ENCODE measurements at regions not wholly inside any gene's neighbourhood (a gene's known extent, or its start where the extent isn't known, plus 50 kb on each side); places are given as distances from the start of the nearest gene placed in this dataset.

- TF ChIP-seq EZH2 (IDR thresholded peaks at IDR 0.05; ENCODE audit: borderline replicate concordance, insufficient read depth, low read depth, low read length, poor library complexity, severe bottlenecking) (no peak), CTCF (IDR thresholded peaks at IDR 0.05) (no peak)
- H3K4me1 Mint-ChIP-seq = no peaks in the 10 kb centered on the region
- H3K9me3 ChIP-seq (ENCODE audit: control extremely low read depth in 1 of 3, control insufficient read depth in 2 of 3, insufficient read depth in 1 of 3, low read length in 2 of 3) = peaks cover 0 to 3% (median 2%) of the 10 kb centered on the region in 3 donors
- intact Hi-C loops (cut with micrococcal nuclease) = no loop called here
- no peak for ATAC-seq (ENCODE audit: low read depth)
- no peak overlapping the region for H3K4me3 Mint-ChIP-seq
- H3K27ac ChIP-seq (ENCODE audit: low read length in 2 of 2) = no peak overlapping the region
- H3K27me3 ChIP-seq (replicated peaks in 1 of 4; ENCODE audit: control extremely low read depth in 1 of 4, control insufficient read depth in 3 of 4, insufficient read depth in 4 of 4, low read length in 3 of 4) = no peaks in the 10 kb centered on the region
- ChIA-PET POLR2A (no interaction called here), CTCF (no interaction called here)
- H3K4me1 ChIP-seq (ENCODE audit: control insufficient read depth in 2 of 2, insufficient read depth in 2 of 2, low read length in 2 of 2) = no peaks in the 10 kb centered on the region
- H3K27ac Mint-ChIP-seq = no peak overlapping the region
- H3K79me2 ChIP-seq (ENCODE audit: control insufficient read depth, insufficient read depth, low read length) = no peaks in the 10 kb centered on the region
- H3K36me3 ChIP-seq (replicated peaks in 1 of 2; ENCODE audit: control extremely low read depth in 1 of 2, control insufficient read depth in 1 of 2, extremely low read depth in 1 of 2, insufficient read depth in 2 of 2, low read length in 1 of 2) = no peaks in the 10 kb centered on the region
- WGBS (ENCODE audit: insufficient coverage) = 0% methylated on average over 1 of the region's 2 CpGs
- no peaks in the 10 kb centered on the region for H4K20me1 ChIP-seq (ENCODE audit: control insufficient read depth, insufficient read depth, low read length, poor library complexity, severe bottlenecking)
- H2AFZ ChIP-seq (ENCODE audit: insufficient read depth, low read depth, low read length, poor library complexity, severe bottlenecking) = no peak overlapping the region
- no peak overlapping the region for H3K9ac ChIP-seq (ENCODE audit: low read length)
- DNase-seq = no peak
- no peak overlapping the region for H3K4me3 ChIP-seq (ENCODE audit: control extremely low read depth in 1 of 5, extremely low read depth in 1 of 5, insufficient read depth in 1 of 5, low read depth in 2 of 5, low read length in 4 of 5)
- H3K4me2 ChIP-seq (replicated peaks; ENCODE audit: low read depth, low read length, poor library complexity, severe bottlenecking) = no peak overlapping the region
- no peaks in the 10 kb centered on the region for H3K27me3 Mint-ChIP-seq
- H3K9me3 Mint-ChIP-seq (ENCODE audit: insufficient read depth) = no peaks in the 10 kb centered on the region
These were observed 110.4 kb upstream of the NAV3 start for GRCh38 chr12:77720258-77720657.

GRCh38 chr12:77710209-77710608 is 120.5 kb upstream of the NAV3 start:
- Histone ChIP-seq H2AFZ (ENCODE audit: insufficient read depth, low read depth, low read length, poor library complexity, severe bottlenecking) (no peak overlapping the region), H3K9ac (ENCODE audit: low read length) (no peak overlapping the region), H3K4me1 (ENCODE audit: control insufficient read depth in 2 of 2, insufficient read depth in 2 of 2, low read length in 2 of 2) (no peaks in the 10 kb centered on the region), H3K27me3 (replicated peaks in 1 of 4; ENCODE audit: control extremely low read depth in 1 of 4, control insufficient read depth in 3 of 4, insufficient read depth in 4 of 4, low read length in 3 of 4) (no peaks in the 10 kb centered on the region), H3K4me2 (replicated peaks; ENCODE audit: low read depth, low read length, poor library complexity, severe bottlenecking) (no peak overlapping the region), H3K4me3 (ENCODE audit: control extremely low read depth in 1 of 5, extremely low read depth in 1 of 5, insufficient read depth in 1 of 5, low read depth in 2 of 5, low read length in 4 of 5) (no peak overlapping the region), H3K79me2 (ENCODE audit: control insufficient read depth, insufficient read depth, low read length) (no peaks in the 10 kb centered on the region), H3K9me3 (ENCODE audit: control extremely low read depth in 1 of 3, control insufficient read depth in 2 of 3, insufficient read depth in 1 of 3, low read length in 2 of 3) (no peaks in the 10 kb centered on the region), H4K20me1 (ENCODE audit: control insufficient read depth, insufficient read depth, low read length, poor library complexity, severe bottlenecking) (no peaks in the 10 kb centered on the region), H3K27ac (ENCODE audit: low read length in 2 of 2) (no peak overlapping the region), H3K36me3 (replicated peaks in 1 of 2; ENCODE audit: control extremely low read depth in 1 of 2, control insufficient read depth in 1 of 2, extremely low read depth in 1 of 2, insufficient read depth in 2 of 2, low read length in 1 of 2) (no peaks in the 10 kb centered on the region)
- intact Hi-C loops (cut with micrococcal nuclease) = no loop called here
- CTCF ChIA-PET = no interaction called here
- WGBS (ENCODE audit: insufficient coverage) = no CpG with 5 or more reads among the region's 1 CpG
- no peaks in the 10 kb centered on the region for H3K27me3 Mint-ChIP-seq
- H3K4me1 Mint-ChIP-seq = no peaks in the 10 kb centered on the region
- H3K4me3 Mint-ChIP-seq = no peak overlapping the region
- DNase-seq (no peak), ATAC-seq (ENCODE audit: low read depth) (no peak)
- no peaks in the 10 kb centered on the region for H3K9me3 Mint-ChIP-seq (ENCODE audit: insufficient read depth)
- POLR2A ChIA-PET = no interaction called here
- TF ChIP-seq EZH2 (IDR thresholded peaks at IDR 0.05; ENCODE audit: borderline replicate concordance, insufficient read depth, low read depth, low read length, poor library complexity, severe bottlenecking) (no peak), CTCF (IDR thresholded peaks at IDR 0.05) (no peak)
- H3K27ac Mint-ChIP-seq = no peak overlapping the region
